ENCODE measurements at regions not wholly inside any gene's neighbourhood (a gene's known extent, or its start where the extent isn't known, plus 50 kb on each side); places are given as distances from the start of the nearest gene placed in this dataset.

- Mint-ChIP-seq H3K27ac (ENCODE audit: unreplicated experiment) (no peak overlapping the region), H3K36me3 (ENCODE audit: low read depth) (peaks cover 7% of the 10 kb centered on the region), H3K27me3 (ENCODE audit: low read depth) (no peaks in the 10 kb centered on the region), H3K9me3 (peaks cover 4% of the 10 kb centered on the region), H3K4me1 (peaks cover 4% of the 10 kb centered on the region), H3K4me3 (no peak overlapping the region)
- DNase-seq (ENCODE audit: low read depth, low spot score) = no peak
- TF ChIP-seq CTCF (conservative IDR thresholded peaks at IDR 0.05) = no peak
Measured at GRCh38 chr15:25605151-25605550, 166.3 kb upstream of the UBE3A start.

- TF ChIP-seq CTCF (conservative IDR thresholded peaks at IDR 0.05) = no peak
- H3K36me3 Mint-ChIP-seq (ENCODE audit: low read depth) = peaks cover 7% of the 10 kb centered on the region
- no peak for DNase-seq (ENCODE audit: low read depth, low spot score)
- H3K27me3 Mint-ChIP-seq (ENCODE audit: low read depth) = no peaks in the 10 kb centered on the region
- no peak overlapping the region for H3K4me3 Mint-ChIP-seq
- H3K4me1 Mint-ChIP-seq = peaks cover 4% of the 10 kb centered on the region
- H3K9me3 Mint-ChIP-seq = peaks cover 4% of the 10 kb centered on the region
- H3K27ac Mint-ChIP-seq (ENCODE audit: unreplicated experiment) = no peak overlapping the region
Measured at GRCh38 chr15:25600751-25601150, 161.9 kb upstream of the UBE3A start.

- no peak for TF ChIP-seq CTCF (conservative IDR thresholded peaks at IDR 0.05)
- no peak overlapping the region for H3K4me3 Mint-ChIP-seq
- no peak overlapping the region for H3K27ac Mint-ChIP-seq (ENCODE audit: unreplicated experiment)
- DNase-seq (ENCODE audit: low read depth, low spot score) = no peak
- no peaks in the 10 kb centered on the region for H3K27me3 Mint-ChIP-seq (ENCODE audit: low read depth)
- peaks cover under 1% of the 10 kb centered on the region for H3K36me3 Mint-ChIP-seq (ENCODE audit: low read depth)
- no peaks in the 10 kb centered on the region for H3K4me1 Mint-ChIP-seq
- H3K9me3 Mint-ChIP-seq = peaks cover 7% of the 10 kb centered on the region
Measured at GRCh38 chr15:25597571-25597970, 158.7 kb upstream of the UBE3A start.

GRCh38 chr15:25596644-25597562 is 158.1 kb upstream of the UBE3A start:
- no peaks in the 10 kb centered on the region for H3K4me1 Mint-ChIP-seq
- no peak for DNase-seq (ENCODE audit: low read depth, low spot score)
- no peak overlapping the region for H3K27ac Mint-ChIP-seq (ENCODE audit: unreplicated experiment)
- H3K27me3 Mint-ChIP-seq (ENCODE audit: low read depth) = no peaks in the 10 kb centered on the region
- peaks cover 4% of the 10 kb centered on the region for H3K36me3 Mint-ChIP-seq (ENCODE audit: low read depth)
- H3K9me3 Mint-ChIP-seq = peaks cover 11% of the 10 kb centered on the region
- no peak for TF ChIP-seq CTCF (conservative IDR thresholded peaks at IDR 0.05)
- H3K4me3 Mint-ChIP-seq = no peak overlapping the region

- Mint-ChIP-seq H3K36me3 (ENCODE audit: low read depth) (peaks cover 10% of the 10 kb centered on the region), H3K4me1 (no peaks in the 10 kb centered on the region), H3K4me3 (no peak overlapping the region), H3K27ac (ENCODE audit: unreplicated experiment) (no peak overlapping the region), H3K9me3 (peaks cover 15% of the 10 kb centered on the region), H3K27me3 (ENCODE audit: low read depth) (no peaks in the 10 kb centered on the region)
- no peak for DNase-seq (ENCODE audit: low read depth, low spot score)
- TF ChIP-seq CTCF (conservative IDR thresholded peaks at IDR 0.05) = no peak
Measured at GRCh38 chr15:25587616-25588340, 149.0 kb upstream of the UBE3A start.
